HG02678 (cell line): ENCODE measurements at regions not wholly inside any gene's neighbourhood (a gene's known extent, or its start where the extent isn't known, plus 50 kb on each side); places are given as distances from the start of the nearest gene placed in this dataset.
"Not testable (repeated sequence)": the region's sequence is repeated elsewhere in the genome, so short reads cannot be mapped to it uniquely, and the experiment has no call there.

ENCODE experiments used
- ATAC-seq: cut with Tn5 transposase; IDR thresholded peaks from one replicate; pipeline ENCODE4 v1.9.1; 2021; ENCODE audit warnings: mild to moderate bottlenecking, moderate library complexity; ENCODE audit not compliant: unreplicated experiment

GRCh38 chr2:101612019-101612418 is 85.5 kb upstream of the MAP4K4 start:
- ATAC-seq: no peak

- no peak for ATAC-seq
These were observed 86.7 kb upstream of the MAP4K4 start for GRCh38 chr2:101610750-101611315.

- no peak for ATAC-seq
These were observed 88.1 kb upstream of the MAP4K4 start for GRCh38 chr2:101609433-101609832.

GRCh38 chr2:101608408-101609310 is 88.8 kb upstream of the MAP4K4 start:
- no peak for ATAC-seq

GRCh38 chr2:101597347-101597944 is 100.1 kb upstream of the MAP4K4 start:
- ATAC-seq: no peak

- no peak for ATAC-seq
These were observed 101.2 kb upstream of the MAP4K4 start for GRCh38 chr2:101596333-101596732.

GRCh38 chr2:101587251-101587650 is 110.3 kb upstream of the MAP4K4 start:
- no peak for ATAC-seq

GRCh38 chr2:101583861-101584260 is 108.9 kb upstream of the RFX8 start:
- no peak for ATAC-seq

- ATAC-seq: no peak
These were observed 106.9 kb upstream of the RFX8 start for GRCh38 chr2:101581675-101582299.

- no peak for ATAC-seq
These were observed 105.6 kb upstream of the RFX8 start for GRCh38 chr2:101580528-101580927.

- no peak for ATAC-seq
These were observed 103.8 kb upstream of the RFX8 start for GRCh38 chr2:101578671-101579070.

- not testable (repeated sequence) for ATAC-seq
These were observed 103.2 kb upstream of the RFX8 start for GRCh38 chr2:101578135-101578534.

GRCh38 chr2:101577173-101577572 is 102.3 kb upstream of the RFX8 start:
- no peak for ATAC-seq

- no peak for ATAC-seq
These were observed 99.7 kb upstream of the RFX8 start for GRCh38 chr2:101574622-101575021.

GRCh38 chr2:101571951-101572350 is 97.0 kb upstream of the RFX8 start:
- ATAC-seq: no peak

- ATAC-seq: no peak
These were observed 95.1 kb upstream of the RFX8 start for GRCh38 chr2:101569886-101570520.

GRCh38 chr2:101568969-101569368 is 94.1 kb upstream of the RFX8 start:
- ATAC-seq: no peak

GRCh38 chr2:101566632-101567228 is 91.8 kb upstream of the RFX8 start:
- no peak for ATAC-seq

GRCh38 chr2:101563849-101564248 is 88.9 kb upstream of the RFX8 start:
- ATAC-seq: no peak

- no peak for ATAC-seq
These were observed 85.9 kb upstream of the RFX8 start for GRCh38 chr2:101560780-101561315.
